Peyer's patch (tissue), 4 donors: ENCODE measurements at regions not wholly inside any gene's neighbourhood (a gene's known extent, or its start where the extent isn't known, plus 50 kb on each side); places are given as distances from the start of the nearest gene placed in this dataset.

ENCODE experiments used
- POLR2A ChIP-seq, 2 donors: fragments of 450-650 bp; IDR thresholded peaks; one replicate each; pipeline ENCODE4 v1.5.1; 2017; ENCODE audit warnings: antibody characterized with exemption in 2 of 2, mild to moderate bottlenecking in 2 of 2, moderate library complexity in 2 of 2
- TF ChIP-seq, protein P1 (sequence below), 6 experiments: fragments of 450-650 bp in 4 of 6; fragments of 200-600 bp in 2 of 6; sonication (generic) in 1 of 6; IDR thresholded peaks; one replicate each; pipeline ENCODE4 v1.5.1; 2017 to 2019; ENCODE audit warnings: antibody characterized with exemption in 6 of 6, mild to moderate bottlenecking in 3 of 6, moderate library complexity in 1 of 6

- no peak for TF ChIP-seq POLR2A (IDR thresholded peaks at IDR 0.05)
- TF ChIP-seq, protein P1, sequence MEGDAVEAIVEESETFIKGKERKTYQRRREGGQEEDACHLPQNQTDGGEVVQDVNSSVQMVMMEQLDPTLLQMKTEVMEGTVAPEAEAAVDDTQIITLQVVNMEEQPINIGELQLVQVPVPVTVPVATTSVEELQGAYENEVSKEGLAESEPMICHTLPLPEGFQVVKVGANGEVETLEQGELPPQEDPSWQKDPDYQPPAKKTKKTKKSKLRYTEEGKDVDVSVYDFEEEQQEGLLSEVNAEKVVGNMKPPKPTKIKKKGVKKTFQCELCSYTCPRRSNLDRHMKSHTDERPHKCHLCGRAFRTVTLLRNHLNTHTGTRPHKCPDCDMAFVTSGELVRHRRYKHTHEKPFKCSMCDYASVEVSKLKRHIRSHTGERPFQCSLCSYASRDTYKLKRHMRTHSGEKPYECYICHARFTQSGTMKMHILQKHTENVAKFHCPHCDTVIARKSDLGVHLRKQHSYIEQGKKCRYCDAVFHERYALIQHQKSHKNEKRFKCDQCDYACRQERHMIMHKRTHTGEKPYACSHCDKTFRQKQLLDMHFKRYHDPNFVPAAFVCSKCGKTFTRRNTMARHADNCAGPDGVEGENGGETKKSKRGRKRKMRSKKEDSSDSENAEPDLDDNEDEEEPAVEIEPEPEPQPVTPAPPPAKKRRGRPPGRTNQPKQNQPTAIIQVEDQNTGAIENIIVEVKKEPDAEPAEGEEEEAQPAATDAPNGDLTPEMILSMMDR (IDR thresholded peaks at IDR 0.05) = no peak
Measured at GRCh38 chr1:244271004-244271403, 180.7 kb downstream of the ADSS2 start.
